Memory B cell (primary cell): ENCODE measurements at regions not wholly inside any gene's neighbourhood (a gene's known extent, or its start where the extent isn't known, plus 50 kb on each side); places are given as distances from the start of the nearest gene placed in this dataset.
"Not testable (repeated sequence)": the region's sequence is repeated elsewhere in the genome, so short reads cannot be mapped to it uniquely, and the experiment has no call there.

Experiments
- ATAC-seq: fragments of 150-1000 bp; cut with Tn5 transposase; 2 replicates; pipeline ENCODE4 v1.10.0; 2021; ENCODE audit warnings: low read depth, mild to moderate bottlenecking, moderate library complexity
- DNase-seq, 2 donors: peaks; one replicate each; pipeline ENCODE4 v3.0.0; 2022; ENCODE audit warnings: low spot score in 2 of 2
- H3K27ac Mint-ChIP-seq: one replicate; pipeline ENCODE4 v1.8.0; 2022; ENCODE audit warnings: mild to moderate bottlenecking, moderate library complexity, mixed read lengths
- H3K27me3 Mint-ChIP-seq: one replicate; pipeline ENCODE4 v1.8.0; 2022; ENCODE audit warnings: mixed read lengths
- H3K36me3 Mint-ChIP-seq: one replicate; pipeline ENCODE4 v1.8.0; 2022; ENCODE audit warnings: mild to moderate bottlenecking, mixed read lengths
- H3K4me1 Mint-ChIP-seq: one replicate; pipeline ENCODE4 v1.8.0; 2022; ENCODE audit warnings: mixed read lengths
- H3K4me3 Mint-ChIP-seq: one replicate; pipeline ENCODE4 v1.8.0; 2022; ENCODE audit warnings: mild to moderate bottlenecking, moderate library complexity, mixed read lengths
- H3K9me3 Mint-ChIP-seq: one replicate; pipeline ENCODE4 v1.8.0; 2022; ENCODE audit warnings: mixed read lengths

GRCh38 chr10:28896791-28897409 lies 219.6 kb downstream of the BAMBI start:
- ATAC-seq, H3K9me3 Mint-ChIP-seq, H3K27ac Mint-ChIP-seq, H3K36me3 Mint-ChIP-seq, DNase-seq, H3K27me3 Mint-ChIP-seq, H3K4me3 Mint-ChIP-seq, H3K4me1 Mint-ChIP-seq: not testable (repeated sequence)

- no peaks in the 10 kb centered on the region for H3K36me3 Mint-ChIP-seq
- DNase-seq (no peak), ATAC-seq (no peak)
- H3K4me1 Mint-ChIP-seq: no peaks in the 10 kb centered on the region
- no peak overlapping the region for H3K4me3 Mint-ChIP-seq
- no peaks in the 10 kb centered on the region for H3K27me3 Mint-ChIP-seq
- H3K27ac Mint-ChIP-seq: no peak overlapping the region
- no peaks in the 10 kb centered on the region for H3K9me3 Mint-ChIP-seq
These were observed 220.5 kb downstream of the BAMBI start for GRCh38 chr10:28897617-28898464.

DNA sequence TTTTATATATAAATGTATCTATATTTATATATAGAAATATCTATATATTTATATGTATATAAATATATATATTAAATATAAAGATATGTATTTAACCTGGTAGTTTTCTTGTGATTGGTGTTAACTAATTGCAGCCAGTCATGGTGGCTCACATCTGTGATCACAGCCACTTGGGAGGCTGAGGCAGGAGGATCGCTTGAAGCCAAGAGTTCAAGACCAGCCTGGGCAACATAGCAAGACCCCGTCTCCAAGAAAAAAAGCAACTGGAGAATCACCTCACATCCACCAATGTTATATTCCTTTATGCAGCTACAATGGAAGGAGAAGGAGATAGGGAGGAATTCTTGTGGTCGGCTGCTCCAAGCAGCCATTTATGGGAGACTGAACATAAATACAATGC lies 224.9 kb downstream of the BAMBI start:
- Mint-ChIP-seq H3K9me3 (no peaks in the 10 kb centered on the region), H3K36me3 (no peaks in the 10 kb centered on the region), H3K4me1 (no peaks in the 10 kb centered on the region), H3K4me3 (no peak overlapping the region), H3K27me3 (no peaks in the 10 kb centered on the region), H3K27ac (no peak overlapping the region)
- DNase-seq (no peak), ATAC-seq (no peak)

DNA sequence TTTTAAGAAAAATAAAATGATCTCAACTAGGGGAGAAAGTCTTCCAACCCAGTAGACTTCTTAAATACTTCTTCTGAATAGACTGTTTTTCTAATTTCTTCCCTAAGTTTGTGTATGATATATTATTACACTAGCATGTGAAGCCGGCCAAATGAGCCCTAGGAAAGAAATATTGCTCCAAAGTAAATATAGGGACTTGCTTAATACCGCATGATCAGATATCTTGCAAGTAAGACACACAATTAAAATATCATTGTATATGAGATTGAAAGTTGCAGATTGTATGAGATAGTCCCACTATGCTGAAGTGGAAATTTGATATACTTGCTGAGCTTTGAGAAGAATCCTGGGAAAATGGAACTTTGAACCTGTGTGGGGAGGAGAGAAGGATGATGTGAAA lies 225.7 kb downstream of the BAMBI start:
- no peak overlapping the region for H3K27ac Mint-ChIP-seq
- no peak for ATAC-seq
- H3K4me3 Mint-ChIP-seq: no peak overlapping the region
- H3K36me3 Mint-ChIP-seq: no peaks in the 10 kb centered on the region
- DNase-seq: no peak
- no peaks in the 10 kb centered on the region for H3K4me1 Mint-ChIP-seq
- H3K27me3 Mint-ChIP-seq: no peaks in the 10 kb centered on the region
- H3K9me3 Mint-ChIP-seq: no peaks in the 10 kb centered on the region

GRCh38 chr10:28903736-28904135 lies 226.4 kb downstream of the BAMBI start:
- DNase-seq (no peak), ATAC-seq (no peak)
- Mint-ChIP-seq H3K27me3 (no peaks in the 10 kb centered on the region), H3K9me3 (no peaks in the 10 kb centered on the region), H3K36me3 (no peaks in the 10 kb centered on the region), H3K4me1 (no peaks in the 10 kb centered on the region), H3K4me3 (no peak overlapping the region), H3K27ac (no peak overlapping the region)

DNA sequence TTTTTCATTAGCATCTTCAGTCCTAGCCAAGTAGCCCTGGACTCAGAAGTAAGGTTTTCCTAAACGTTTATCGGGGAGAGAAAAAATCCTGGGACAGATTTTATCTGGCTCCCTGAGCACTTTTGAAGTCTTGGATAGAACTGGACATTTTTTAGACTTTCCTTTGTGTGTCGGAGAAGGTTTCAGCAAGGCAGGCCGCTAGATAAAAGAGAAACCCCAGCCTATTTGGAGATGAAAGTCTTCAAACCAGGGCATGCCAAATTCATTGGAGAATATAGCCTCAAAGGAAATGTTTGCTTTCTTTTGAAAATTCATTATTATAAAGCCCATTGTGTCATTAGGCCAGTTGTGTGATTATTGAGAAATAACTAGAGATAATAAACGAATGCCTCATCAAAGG lies 228.1 kb downstream of the BAMBI start:
- H3K9me3 Mint-ChIP-seq: no peaks in the 10 kb centered on the region
- no peaks in the 10 kb centered on the region for H3K36me3 Mint-ChIP-seq

GRCh38 chr10:28906011-28906411 lies 228.7 kb downstream of the BAMBI start:
- H3K9me3 Mint-ChIP-seq: no peaks in the 10 kb centered on the region
- no peak for DNase-seq
- H3K36me3 Mint-ChIP-seq: no peaks in the 10 kb centered on the region
- H3K27ac Mint-ChIP-seq: no peak overlapping the region
- no peak for ATAC-seq
- H3K27me3 Mint-ChIP-seq: no peaks in the 10 kb centered on the region
- H3K4me1 Mint-ChIP-seq: no peaks in the 10 kb centered on the region
- H3K4me3 Mint-ChIP-seq: no peak overlapping the region

More for the DNA sequence above, 228.1 kb downstream of the BAMBI start:
- no peak overlapping the region for H3K27ac Mint-ChIP-seq
- H3K4me3 Mint-ChIP-seq: no peak overlapping the region
- DNase-seq (no peak), ATAC-seq (no peak)
- no peaks in the 10 kb centered on the region for H3K4me1 Mint-ChIP-seq
- no peaks in the 10 kb centered on the region for H3K27me3 Mint-ChIP-seq

DNA sequence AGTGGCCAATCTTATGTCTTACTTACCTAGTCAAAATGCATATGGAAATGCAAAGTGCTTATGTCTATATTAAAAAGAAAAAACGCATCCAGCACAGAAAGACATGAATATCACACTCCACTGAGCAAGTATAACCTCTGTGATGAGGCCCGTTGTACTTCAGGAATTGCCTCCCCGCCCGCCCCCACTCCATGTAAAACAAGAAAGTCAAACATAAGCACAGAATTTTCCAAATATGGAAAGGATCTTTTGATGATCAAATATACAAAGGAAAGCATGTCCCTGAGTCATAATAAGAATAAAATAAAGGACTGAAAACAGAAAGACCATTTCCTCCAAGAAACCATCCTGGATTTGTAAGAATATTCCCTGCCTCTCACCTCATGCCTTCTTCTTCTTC lies 229.1 kb downstream of the BAMBI start:
- no peak overlapping the region for H3K4me3 Mint-ChIP-seq
- H3K9me3 Mint-ChIP-seq: no peaks in the 10 kb centered on the region
- ATAC-seq: no peak
- no peaks in the 10 kb centered on the region for H3K27me3 Mint-ChIP-seq
- no peak overlapping the region for H3K27ac Mint-ChIP-seq
- H3K4me1 Mint-ChIP-seq: no peaks in the 10 kb centered on the region
- H3K36me3 Mint-ChIP-seq: no peaks in the 10 kb centered on the region
- no peak for DNase-seq

GRCh38 chr10:28906934-28907333 lies 229.6 kb downstream of the BAMBI start:
- ATAC-seq (no peak), DNase-seq (no peak)
- Mint-ChIP-seq H3K27me3 (no peaks in the 10 kb centered on the region), H3K9me3 (no peaks in the 10 kb centered on the region), H3K27ac (no peak overlapping the region), H3K4me1 (no peaks in the 10 kb centered on the region), H3K4me3 (no peak overlapping the region), H3K36me3 (no peaks in the 10 kb centered on the region)

GRCh38 chr10:28909875-28910274 lies 232.6 kb downstream of the BAMBI start:
- ATAC-seq: no peak
- Mint-ChIP-seq H3K27ac (no peak overlapping the region), H3K36me3 (no peaks in the 10 kb centered on the region), H3K9me3 (no peaks in the 10 kb centered on the region), H3K4me1 (no peaks in the 10 kb centered on the region), H3K4me3 (no peak overlapping the region), H3K27me3 (no peaks in the 10 kb centered on the region)
- no peak for DNase-seq

- Mint-ChIP-seq H3K27me3 (no peaks in the 10 kb centered on the region), H3K4me3 (no peak overlapping the region), H3K27ac (no peak overlapping the region), H3K9me3 (no peaks in the 10 kb centered on the region), H3K4me1 (no peaks in the 10 kb centered on the region), H3K36me3 (no peaks in the 10 kb centered on the region)
- DNase-seq (no peak), ATAC-seq (no peak)
These were observed 233.6 kb downstream of the BAMBI start for GRCh38 chr10:28910956-28911355.

DNA sequence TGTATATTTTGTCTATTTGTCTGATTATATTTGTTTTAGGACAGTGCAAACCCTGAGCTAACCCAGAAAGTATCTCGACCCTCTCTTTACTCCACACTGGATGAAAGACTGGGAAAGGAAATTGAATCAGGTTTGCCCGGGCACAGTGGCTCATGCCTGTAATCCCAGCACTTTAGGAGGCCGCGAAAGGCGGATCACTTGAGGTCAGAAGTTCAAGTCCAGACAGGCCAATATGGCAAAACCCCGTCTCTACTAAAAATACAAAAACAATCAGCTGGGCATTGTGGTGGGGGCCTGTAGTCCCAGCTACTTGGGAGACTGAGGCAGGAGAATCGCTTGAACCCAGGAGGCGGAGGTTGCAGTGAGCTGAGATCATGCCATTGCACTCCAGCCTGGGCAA lies 234.2 kb downstream of the BAMBI start:
- not testable (repeated sequence) for H3K9me3 Mint-ChIP-seq, H3K27ac Mint-ChIP-seq, DNase-seq, H3K4me1 Mint-ChIP-seq, H3K36me3 Mint-ChIP-seq, ATAC-seq, H3K4me3 Mint-ChIP-seq, H3K27me3 Mint-ChIP-seq

DNA sequence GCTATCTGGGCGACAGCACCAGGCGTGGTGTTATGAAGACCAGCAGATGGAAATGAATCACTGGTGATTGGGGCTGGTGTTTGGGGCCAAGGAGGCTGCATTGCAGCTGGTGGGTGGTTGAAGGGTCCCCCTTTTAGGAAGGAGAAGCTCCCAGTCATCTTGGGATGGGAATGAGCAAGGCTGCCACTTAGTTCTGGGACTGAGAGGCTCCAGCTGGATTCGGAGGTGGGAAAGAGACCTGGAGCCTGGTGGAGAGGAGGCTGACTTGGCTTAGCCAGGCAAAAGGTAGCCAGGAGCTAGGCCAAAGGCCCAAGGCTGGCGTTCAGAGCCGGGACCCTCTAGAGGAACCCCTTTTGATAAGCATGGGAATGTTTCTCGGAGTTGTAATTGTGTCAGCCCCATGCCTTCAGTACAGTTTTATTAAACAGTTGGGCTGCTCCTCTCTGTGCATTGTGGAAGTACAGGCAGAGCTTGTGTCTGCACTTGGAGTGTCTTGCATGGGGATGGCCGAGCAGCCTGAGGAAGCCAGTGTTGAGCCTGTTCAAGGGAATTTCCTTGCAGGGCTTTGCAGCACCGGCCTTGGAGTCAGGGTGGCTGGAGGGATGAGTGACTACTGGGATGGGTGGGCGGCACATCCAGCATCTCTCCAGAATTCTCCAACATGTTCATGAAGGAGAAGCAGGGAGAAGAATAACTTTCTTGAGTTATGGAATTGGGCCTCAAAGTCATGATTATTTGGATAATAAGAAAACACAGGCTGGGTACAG lies 234.9 kb downstream of the BAMBI start:
- H3K4me3 Mint-ChIP-seq: no peak overlapping the region
- no peaks in the 10 kb centered on the region for H3K27me3 Mint-ChIP-seq
- no peaks in the 10 kb centered on the region for H3K4me1 Mint-ChIP-seq
- H3K36me3 Mint-ChIP-seq: no peaks in the 10 kb centered on the region
- DNase-seq: no peak
- ATAC-seq: no peak
- no peaks in the 10 kb centered on the region for H3K9me3 Mint-ChIP-seq
- H3K27ac Mint-ChIP-seq: no peak overlapping the region

DNA sequence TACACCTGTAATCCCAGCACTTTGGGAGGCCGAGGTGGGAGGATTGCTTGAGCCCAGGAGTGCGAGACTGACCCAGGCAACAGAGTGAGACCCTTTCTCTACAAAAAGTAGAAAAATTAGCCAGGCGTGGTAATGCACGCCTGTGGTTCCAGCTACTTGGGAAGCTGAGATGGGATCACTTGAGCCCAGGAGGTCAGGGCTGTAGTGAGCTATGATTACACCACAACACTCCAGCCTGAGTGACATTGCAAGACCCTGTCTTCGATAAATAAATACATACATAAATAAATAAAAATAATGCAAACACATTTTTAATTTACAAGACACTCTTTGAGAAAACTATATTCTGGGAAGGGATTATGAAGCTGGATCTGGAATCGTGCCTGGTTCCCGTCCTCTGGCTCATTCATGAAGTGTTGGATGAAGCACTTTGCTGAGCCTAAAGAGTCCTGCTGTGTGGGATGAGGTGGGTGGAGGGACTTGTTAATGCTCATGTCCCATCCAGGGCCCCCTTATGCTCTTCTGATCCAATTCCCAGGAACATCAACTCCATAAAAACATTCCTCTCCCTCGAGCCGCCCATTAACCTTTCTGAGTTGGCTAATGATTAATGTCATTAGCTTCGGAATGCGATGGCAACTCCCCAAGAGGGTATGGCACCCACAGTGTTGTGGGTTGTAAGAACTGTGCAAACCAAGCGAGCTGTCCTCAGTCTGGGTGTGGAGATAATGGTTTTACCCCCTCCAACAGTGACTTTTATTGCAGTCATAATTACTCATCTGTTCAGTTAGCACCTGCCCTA lies 236.3 kb downstream of the BAMBI start:
- Mint-ChIP-seq H3K4me3 (no peak overlapping the region), H3K4me1 (no peaks in the 10 kb centered on the region)

More for the DNA sequence above, 236.3 kb downstream of the BAMBI start:
- Mint-ChIP-seq H3K36me3 (no peaks in the 10 kb centered on the region), H3K9me3 (no peaks in the 10 kb centered on the region), H3K27ac (no peak overlapping the region), H3K27me3 (peaks cover under 1% of the 10 kb centered on the region)
- ATAC-seq (no peak), DNase-seq (no peak)
